Peyer's patch (tissue), 4 donors: ENCODE measurements at regions not wholly inside any gene's neighbourhood (a gene's known extent, or its start where the extent isn't known, plus 50 kb on each side); places are given as distances from the start of the nearest gene placed in this dataset.

Experiments
- POLR2A ChIP-seq, 2 donors: fragments of 450-650 bp; IDR thresholded peaks; one replicate each; pipeline ENCODE4 v1.5.1; 2017; ENCODE audit warnings: antibody characterized with exemption in 2 of 2, mild to moderate bottlenecking in 2 of 2, moderate library complexity in 2 of 2
- TF ChIP-seq, protein P1 (sequence below), 6 experiments: fragments of 450-650 bp in 4 of 6; fragments of 200-600 bp in 2 of 6; sonication (generic) in 1 of 6; IDR thresholded peaks; one replicate each; pipeline ENCODE4 v1.5.1; 2017 to 2019; ENCODE audit warnings: antibody characterized with exemption in 6 of 6, mild to moderate bottlenecking in 3 of 6, moderate library complexity in 1 of 6

DNA sequence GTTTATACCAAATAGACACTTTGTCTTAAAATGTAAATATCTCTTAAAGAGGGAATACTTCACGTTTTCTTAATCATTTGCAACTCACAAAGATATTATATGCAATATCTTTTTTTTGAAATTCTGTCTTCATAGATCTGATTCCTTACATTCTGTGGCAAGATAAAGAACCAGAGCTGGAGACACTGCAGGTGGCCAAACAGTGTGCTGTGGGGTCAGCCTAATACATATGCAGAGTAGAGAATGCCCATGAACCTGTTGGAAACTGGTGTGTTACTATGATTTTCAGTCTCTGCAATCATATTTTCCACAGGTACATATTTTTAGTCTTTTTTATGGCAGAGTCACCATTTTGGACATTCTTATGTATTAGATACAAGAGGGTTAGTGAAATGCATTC lies 229.6 kb upstream of the CHST9 start:
- TF ChIP-seq POLR2A (IDR thresholded peaks at IDR 0.05), result no peak
- TF ChIP-seq, protein P1, sequence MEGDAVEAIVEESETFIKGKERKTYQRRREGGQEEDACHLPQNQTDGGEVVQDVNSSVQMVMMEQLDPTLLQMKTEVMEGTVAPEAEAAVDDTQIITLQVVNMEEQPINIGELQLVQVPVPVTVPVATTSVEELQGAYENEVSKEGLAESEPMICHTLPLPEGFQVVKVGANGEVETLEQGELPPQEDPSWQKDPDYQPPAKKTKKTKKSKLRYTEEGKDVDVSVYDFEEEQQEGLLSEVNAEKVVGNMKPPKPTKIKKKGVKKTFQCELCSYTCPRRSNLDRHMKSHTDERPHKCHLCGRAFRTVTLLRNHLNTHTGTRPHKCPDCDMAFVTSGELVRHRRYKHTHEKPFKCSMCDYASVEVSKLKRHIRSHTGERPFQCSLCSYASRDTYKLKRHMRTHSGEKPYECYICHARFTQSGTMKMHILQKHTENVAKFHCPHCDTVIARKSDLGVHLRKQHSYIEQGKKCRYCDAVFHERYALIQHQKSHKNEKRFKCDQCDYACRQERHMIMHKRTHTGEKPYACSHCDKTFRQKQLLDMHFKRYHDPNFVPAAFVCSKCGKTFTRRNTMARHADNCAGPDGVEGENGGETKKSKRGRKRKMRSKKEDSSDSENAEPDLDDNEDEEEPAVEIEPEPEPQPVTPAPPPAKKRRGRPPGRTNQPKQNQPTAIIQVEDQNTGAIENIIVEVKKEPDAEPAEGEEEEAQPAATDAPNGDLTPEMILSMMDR (IDR thresholded peaks at IDR 0.05), result no peak
